Retinal pigment epithelial cell (primary cell): ENCODE measurements at regions not wholly inside any gene's neighbourhood (a gene's known extent, or its start where the extent isn't known, plus 50 kb on each side); places are given as distances from the start of the nearest gene placed in this dataset.

Experiments used
- DNase-seq: peaks from one replicate; pipeline ENCODE4 v3.0.0-alpha.2; 2010; ENCODE audit warnings: low read depth
- H3K4me3 ChIP-seq: 2 replicates; pipeline ENCODE4 v1.5.1; 2011; ENCODE audit warnings: mild to moderate bottlenecking, low read length, control low read depth, moderate library complexity
- CTCF ChIP-seq: conservative IDR thresholded peaks from 2 replicates; pipeline ENCODE4 v1.5.1; 2011; ENCODE audit warnings: low read depth, low read length, control low read depth, inconsistent platforms

GRCh38 chr4:16384576-16384975 is 158.3 kb upstream of the TAPT1 start:
- H3K4me3 ChIP-seq = no peak overlapping the region
- TF ChIP-seq CTCF = no peak
- no peak for DNase-seq

- no peak for DNase-seq
- no peak for TF ChIP-seq CTCF
- no peak overlapping the region for H3K4me3 ChIP-seq
Measured at GRCh38 chr4:16382571-16382970, 156.3 kb upstream of the TAPT1 start.

GRCh38 chr4:16377887-16378286 is 151.6 kb upstream of the TAPT1 start:
- TF ChIP-seq CTCF = no peak
- H3K4me3 ChIP-seq = no peak overlapping the region
- no peak for DNase-seq

DNA sequence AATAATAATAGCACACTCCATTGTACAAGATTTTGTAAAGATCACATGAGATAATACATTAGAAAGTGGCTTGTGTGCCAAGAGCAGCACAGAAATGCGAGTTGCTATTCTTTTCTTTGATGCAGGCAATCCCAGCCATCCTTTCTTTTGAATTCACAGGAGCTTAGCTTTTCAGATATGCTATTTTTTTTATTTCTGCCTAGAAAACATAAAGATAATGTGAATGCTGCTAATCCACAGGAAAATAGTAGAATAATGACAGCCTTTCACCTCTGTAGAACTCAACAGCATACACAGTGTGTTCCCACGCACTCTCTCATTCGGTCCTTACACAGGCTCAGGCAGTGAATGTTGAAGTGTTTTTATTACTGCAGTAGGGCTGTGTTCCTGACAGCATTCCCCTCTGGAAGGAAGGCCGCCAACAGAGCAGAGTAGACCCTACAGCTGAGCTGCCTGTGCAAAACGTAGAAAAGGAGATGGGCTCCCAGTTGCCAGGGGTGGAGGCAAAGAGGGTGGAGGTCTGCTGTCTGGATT is 138.8 kb upstream of the TAPT1 start:
- DNase-seq = no peak
- no peak for TF ChIP-seq CTCF
- no peak overlapping the region for H3K4me3 ChIP-seq

DNA sequence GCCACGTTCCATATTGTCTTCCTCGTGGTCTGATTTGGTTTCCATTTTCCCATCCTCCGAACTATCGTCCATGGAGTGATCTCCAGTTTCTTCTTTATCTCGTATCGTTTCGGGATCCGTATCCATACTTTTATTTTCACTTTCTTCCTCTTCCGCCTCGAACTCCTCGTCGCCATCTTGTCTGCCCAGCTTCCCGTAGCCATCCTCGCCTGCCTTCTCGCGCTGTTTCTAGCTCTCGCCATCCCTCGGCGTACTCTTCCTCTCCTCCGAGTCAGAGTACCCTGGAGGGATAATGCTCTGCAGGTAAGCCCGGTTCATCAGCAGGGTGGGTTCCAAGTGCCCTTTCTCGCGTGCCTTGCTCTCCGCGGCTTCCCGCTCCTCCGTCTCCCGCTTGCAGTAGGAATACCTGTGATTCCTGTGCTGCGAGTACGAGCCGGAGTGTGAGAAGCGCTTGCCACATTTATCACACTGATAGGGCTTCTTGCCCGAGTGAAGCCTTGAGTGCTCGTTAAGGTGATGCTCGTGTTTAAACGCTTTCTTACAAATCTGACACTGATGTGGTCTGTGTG is 134.5 kb upstream of the TAPT1 start:
- H3K4me3 ChIP-seq = no peak overlapping the region
- TF ChIP-seq CTCF = no peak
- DNase-seq = no peak

- H3K4me3 ChIP-seq = no peak overlapping the region
- no peak for DNase-seq
- no peak for TF ChIP-seq CTCF
Measured at GRCh38 chr4:16353165-16353564, 126.9 kb upstream of the TAPT1 start.

DNA sequence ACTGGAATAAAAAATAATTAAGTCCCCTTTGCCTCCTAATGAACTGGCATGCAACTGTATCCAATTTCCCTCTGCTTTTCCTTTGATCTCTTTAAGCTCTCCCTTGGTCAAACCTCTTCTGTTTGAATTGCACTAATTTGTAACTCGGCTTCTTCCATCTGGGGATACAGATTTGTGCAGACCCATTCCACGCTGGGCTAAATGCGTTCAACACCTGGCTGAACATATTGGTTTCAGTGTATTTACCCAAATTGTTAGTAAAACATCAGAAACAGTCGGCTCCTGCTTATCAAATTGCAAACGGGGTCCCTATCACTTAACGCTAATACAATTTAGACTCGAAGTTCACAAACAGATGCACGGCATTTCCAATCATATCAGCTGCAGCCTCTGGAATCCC is 124.9 kb upstream of the TAPT1 start:
- DNase-seq = no peak
- TF ChIP-seq CTCF = no peak
- H3K4me3 ChIP-seq = no peak overlapping the region
